Esophagus muscularis mucosa (tissue), 3 donors: ENCODE measurements at regions not wholly inside any gene's neighbourhood (a gene's known extent, or its start where the extent isn't known, plus 50 kb on each side); places are given as distances from the start of the nearest gene placed in this dataset.
"Not testable (repeated sequence)": the region's sequence is repeated elsewhere in the genome, so short reads cannot be mapped to it uniquely, and the experiment has no call there.

Source experiments
- POLR2AphosphoS5 ChIP-seq, 2 donors: sonication (generic); formaldehyde crosslinking; IDR thresholded peaks; one replicate each; pipeline ENCODE4 v1.6.1; 2017; ENCODE audit warnings: antibody characterized with exemption in 2 of 2
- TF ChIP-seq, protein P1 (sequence below), 3 experiments: fragments of 200-600 bp in 2 of 3; fragments of 450-650 bp in 1 of 3; sonication (generic) in 2 of 3; IDR thresholded peaks; one replicate each; pipeline ENCODE4 v1.5.1; 2017 to 2019; ENCODE audit warnings: antibody characterized with exemption in 3 of 3, mild to moderate bottlenecking in 2 of 3, moderate library complexity in 1 of 3

DNA sequence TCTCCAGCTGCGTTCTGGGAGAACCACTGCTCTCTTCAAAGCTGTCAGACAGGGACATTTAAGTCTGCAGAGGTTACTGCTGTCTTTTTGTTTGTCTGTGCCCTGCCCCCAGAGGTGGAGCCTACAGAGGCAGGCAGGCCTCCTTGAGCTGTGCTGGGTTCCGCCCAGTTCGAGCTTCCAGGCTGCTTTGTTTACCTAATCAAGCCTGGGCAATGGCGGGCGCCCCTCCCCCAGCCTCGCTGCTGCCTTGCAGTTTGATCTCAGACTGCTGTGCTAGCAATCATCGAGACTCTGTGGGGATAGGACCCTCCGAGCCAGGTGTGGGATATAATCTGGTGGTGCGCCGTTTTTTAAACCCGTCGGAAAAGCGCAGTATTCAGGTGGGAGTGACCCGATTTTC, 145.8 kb upstream of the FANCL start:
- TF ChIP-seq, protein P1, sequence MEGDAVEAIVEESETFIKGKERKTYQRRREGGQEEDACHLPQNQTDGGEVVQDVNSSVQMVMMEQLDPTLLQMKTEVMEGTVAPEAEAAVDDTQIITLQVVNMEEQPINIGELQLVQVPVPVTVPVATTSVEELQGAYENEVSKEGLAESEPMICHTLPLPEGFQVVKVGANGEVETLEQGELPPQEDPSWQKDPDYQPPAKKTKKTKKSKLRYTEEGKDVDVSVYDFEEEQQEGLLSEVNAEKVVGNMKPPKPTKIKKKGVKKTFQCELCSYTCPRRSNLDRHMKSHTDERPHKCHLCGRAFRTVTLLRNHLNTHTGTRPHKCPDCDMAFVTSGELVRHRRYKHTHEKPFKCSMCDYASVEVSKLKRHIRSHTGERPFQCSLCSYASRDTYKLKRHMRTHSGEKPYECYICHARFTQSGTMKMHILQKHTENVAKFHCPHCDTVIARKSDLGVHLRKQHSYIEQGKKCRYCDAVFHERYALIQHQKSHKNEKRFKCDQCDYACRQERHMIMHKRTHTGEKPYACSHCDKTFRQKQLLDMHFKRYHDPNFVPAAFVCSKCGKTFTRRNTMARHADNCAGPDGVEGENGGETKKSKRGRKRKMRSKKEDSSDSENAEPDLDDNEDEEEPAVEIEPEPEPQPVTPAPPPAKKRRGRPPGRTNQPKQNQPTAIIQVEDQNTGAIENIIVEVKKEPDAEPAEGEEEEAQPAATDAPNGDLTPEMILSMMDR (IDR thresholded peaks at IDR 0.05) = not testable (repeated sequence)
- not testable (repeated sequence) for TF ChIP-seq POLR2AphosphoS5 (IDR thresholded peaks at IDR 0.05)
